ENCODE measurements at regions not wholly inside any gene's neighbourhood (a gene's known extent, or its start where the extent isn't known, plus 50 kb on each side); places are given as distances from the start of the nearest gene placed in this dataset.

GRCh38 chr2:21422724-21423522, 299.2 kb downstream of the TDRD15 start (continued):
- peak; percentile 88 for TF ChIP-seq ZNF12 (CRISPR knock-in tag; IDR thresholded peaks at IDR 0.05)
- no peak for TF ChIP-seq MXD3 (CRISPR knock-in tag; IDR thresholded peaks at IDR 0.05)
- no peak for TF ChIP-seq GZF1 (CRISPR knock-in tag; IDR thresholded peaks at IDR 0.05)
- 0 out of 2 replicates have a peak, but pooled peaks have one; percentile 33 for TF ChIP-seq CCDC6 (CRISPR knock-in tag; IDR thresholded peaks at IDR 0.05)
- no peak for TF ChIP-seq ZBTB14 (CRISPR knock-in tag; IDR thresholded peaks at IDR 0.05)
- TF ChIP-seq ATF4 (CRISPR knock-in tag; IDR thresholded peaks at IDR 0.05): no peak
- TF ChIP-seq PREB (CRISPR knock-in tag; IDR thresholded peaks at IDR 0.05): no peak
- TF ChIP-seq ARID2 (CRISPR knock-in tag; IDR thresholded peaks at IDR 0.05; ENCODE audit: borderline replicate concordance): no peak
- TF ChIP-seq ZNF589 (CRISPR knock-in tag; conservative IDR thresholded peaks at IDR 0.05): no peak
- TF ChIP-seq SKIL (CRISPR knock-in tag; IDR thresholded peaks at IDR 0.05; ENCODE audit: borderline replicate concordance): 0 out of 2 replicates have a peak, but pooled peaks have one; percentile 68
- peak; percentile 49 for TF ChIP-seq ARID3A (IDR thresholded peaks at IDR 0.05; ENCODE audit: low read depth, low read length)
- TF ChIP-seq ZNF274 (CRISPR knock-in tag; IDR thresholded peaks at IDR 0.05): no peak
- TF ChIP-seq PAWR (CRISPR knock-in tag; IDR thresholded peaks at IDR 0.05; ENCODE audit: borderline replicate concordance): peak; percentile 76; the same call in 1 of the 2 replicates
- TF ChIP-seq ZNF891 (CRISPR knock-in tag; IDR thresholded peaks at IDR 0.05): no peak
- peak; percentile 39; the same call in 1 of the 2 replicates for TF ChIP-seq NFIC (IDR thresholded peaks at IDR 0.05; ENCODE audit: low read length)
- no peak for TF ChIP-seq SNAI1 (CRISPR knock-in tag; IDR thresholded peaks at IDR 0.05; ENCODE audit: borderline replicate concordance)
- no peak for TF ChIP-seq STAT6 (CRISPR knock-in tag; IDR thresholded peaks at IDR 0.05; ENCODE audit: borderline replicate concordance)
- no peak for TF ChIP-seq ZNF607 (CRISPR knock-in tag; IDR thresholded peaks at IDR 0.05; ENCODE audit: borderline replicate concordance)

Data from HepG2 (cell line).